ENCODE measurements at regions not wholly inside any gene's neighbourhood (a gene's known extent, or its start where the extent isn't known, plus 50 kb on each side); places are given as distances from the start of the nearest gene placed in this dataset.

GRCh38 chr15:95864467-95864886 lies 466.0 kb upstream of the NR2F2 start:
- DNase-seq = no peak

GRCh38 chr15:95865330-95865739 lies 465.2 kb upstream of the NR2F2 start:
- DNase-seq = peak in 1 of 2 experiments; percentile 4

GRCh38 chr15:95866711-95867440 lies 463.6 kb upstream of the NR2F2 start:
- no peak for DNase-seq

GRCh38 chr15:95868450-95868849 lies 462.1 kb upstream of the NR2F2 start:
- no peak for DNase-seq

- no peak for DNase-seq
Measured at GRCh38 chr15:95868970-95869369, 461.5 kb upstream of the NR2F2 start.

- DNase-seq = no peak
Measured at GRCh38 chr15:95869920-95870319, 460.6 kb upstream of the NR2F2 start.

- no peak for DNase-seq
Measured at GRCh38 chr15:95872366-95872771, 458.1 kb upstream of the NR2F2 start.

- no peak for DNase-seq
Measured at GRCh38 chr15:95874637-95875036, 455.9 kb upstream of the NR2F2 start.

- DNase-seq = peak; percentile 88 to 91
Measured at GRCh38 chr15:95875121-95875643, 455.3 kb upstream of the NR2F2 start.

GRCh38 chr15:95880031-95880570 lies 450.4 kb upstream of the NR2F2 start:
- no peak for DNase-seq

GRCh38 chr15:95880630-95881029 lies 449.9 kb upstream of the NR2F2 start:
- DNase-seq = no peak

- no peak for DNase-seq
Measured at GRCh38 chr15:95883064-95883463, 447.4 kb upstream of the NR2F2 start.

GRCh38 chr15:95884276-95884675 lies 446.2 kb upstream of the NR2F2 start:
- DNase-seq = no peak

- no peak for DNase-seq
Measured at GRCh38 chr15:95887666-95888390, 442.7 kb upstream of the NR2F2 start.

- DNase-seq = no peak
Measured at GRCh38 chr15:95888762-95889161, 441.7 kb upstream of the NR2F2 start.

- no peak for DNase-seq
Measured at GRCh38 chr15:95894407-95894956, 436.0 kb upstream of the NR2F2 start.

- no peak for DNase-seq
Measured at GRCh38 chr15:95895508-95895907, 435.0 kb upstream of the NR2F2 start.

GRCh38 chr15:95897651-95898050 lies 432.8 kb upstream of the NR2F2 start:
- DNase-seq = no peak

GRCh38 chr15:95898761-95899160 lies 431.7 kb upstream of the NR2F2 start:
- no peak for DNase-seq

GRCh38 chr15:95901271-95901670 lies 429.2 kb upstream of the NR2F2 start:
- no peak for DNase-seq

GRCh38 chr15:95902606-95903005 lies 427.9 kb upstream of the NR2F2 start:
- DNase-seq = no peak

- DNase-seq = no peak
Measured at GRCh38 chr15:95903352-95903751, 427.1 kb upstream of the NR2F2 start.

GRCh38 chr15:95910643-95911212 lies 419.8 kb upstream of the NR2F2 start:
- DNase-seq = no peak

All from AML-193 (cell line).